Neural cell (in vitro differentiated cells): ENCODE measurements at regions not wholly inside any gene's neighbourhood (a gene's known extent, or its start where the extent isn't known, plus 50 kb on each side); places are given as distances from the start of the nearest gene placed in this dataset.
"Not testable (repeated sequence)": the region's sequence is repeated elsewhere in the genome, so short reads cannot be mapped to it uniquely, and the experiment has no call there.

ENCODE experiments used
- H2AFZ ChIP-seq: fragments of 200-600, 300-800 bp; sonication (generic), shearing (Covaris generic); 2 replicates; pipeline ENCODE4 v1.6.0; 2014; ENCODE audit warnings: low read depth, mild to moderate bottlenecking, antibody characterized with exemption, low read length, moderate library complexity
- H3F3A ChIP-seq: fragments of 200-600 bp; shearing (Covaris generic); 2 replicates; pipeline ENCODE4 v1.6.1; 2016; ENCODE audit warnings: mild to moderate bottlenecking, moderate library complexity, mixed read lengths, antibody characterized with exemption, low read length; ENCODE audit not compliant: insufficient read depth, poor library complexity, severe bottlenecking
- H3K27ac ChIP-seq: fragments of 200-600, 300-800 bp; sonication (generic), shearing (Covaris generic); 2 replicates; pipeline ENCODE4 v1.5.1; 2014; ENCODE audit warnings: mild to moderate bottlenecking, low read length, moderate library complexity
- H3K27me3 ChIP-seq: fragments of 300-800, 200-600 bp; sonication (generic), shearing (Covaris generic); 2 replicates; pipeline ENCODE4 v1.6.0; 2014; ENCODE audit warnings: mild to moderate bottlenecking, low read depth, low read length, moderate library complexity; ENCODE audit not compliant: insufficient read depth
- H3K36me3 ChIP-seq: fragments of 300-800, 200-600 bp; sonication (generic), shearing (Covaris generic); 2 replicates; pipeline ENCODE4 v1.5.1; 2014; ENCODE audit warnings: mild to moderate bottlenecking, antibody characterized with exemption, low read length, moderate library complexity; ENCODE audit not compliant: insufficient read depth
- H3K4me2 ChIP-seq: fragments of 300-800, 200-600 bp; sonication (generic), shearing (Covaris generic); 2 replicates; pipeline ENCODE4 v1.6.0; 2014; ENCODE audit warnings: mild to moderate bottlenecking, low read length
- H3K4me3 ChIP-seq: fragments of 300-800, 200-600 bp; sonication (generic), shearing (Covaris generic); 2 replicates; pipeline ENCODE4 v1.5.1; 2014; ENCODE audit warnings: mild to moderate bottlenecking, low read length, moderate library complexity
- H3K79me2 ChIP-seq: fragments of 200-600 bp; shearing (Covaris generic); replicated peaks from 2 replicates; pipeline ENCODE4 v1.6.0; 2014; ENCODE audit warnings: mild to moderate bottlenecking, low read length, moderate library complexity; ENCODE audit not compliant: insufficient read depth
- H3K9ac ChIP-seq: fragments of 300-800, 200-600 bp; sonication (generic), shearing (Covaris generic); 2 replicates; pipeline ENCODE4 v1.6.1; 2016; ENCODE audit warnings: mild to moderate bottlenecking, low read length, mixed read lengths
- H3K9me2 ChIP-seq: fragments of 200-600 bp; shearing (Covaris generic); 2 replicates; pipeline ENCODE4 v1.6.1; 2016; ENCODE audit warnings: mild to moderate bottlenecking, low read length, mixed read lengths; ENCODE audit not compliant: insufficient read depth
- H3K9me3 ChIP-seq: fragments of 200-600, 300-800 bp; sonication (generic), shearing (Covaris generic); 2 replicates; pipeline ENCODE4 v1.6.1; 2016; ENCODE audit warnings: mild to moderate bottlenecking, mixed run types, low read length, moderate library complexity, mixed read lengths
- H4K20me1 ChIP-seq: fragments of 200-600 bp; shearing (Covaris generic); 2 replicates; pipeline ENCODE4 v1.6.1; 2016; ENCODE audit warnings: mild to moderate bottlenecking, mixed run types; ENCODE audit not compliant: insufficient read depth
- CTCF ChIP-seq: fragments of 450-650 bp; IDR thresholded peaks from 2 replicates; pipeline ENCODE4 v1.5.1; 2014; ENCODE audit warnings: antibody characterized with exemption, mild to moderate bottlenecking, moderate library complexity; ENCODE audit not compliant: poor library complexity, severe bottlenecking
- EP300 ChIP-seq: fragments of 450-650 bp; conservative IDR thresholded peaks from 2 replicates; pipeline ENCODE4 v1.6.1; 2014; ENCODE audit warnings: antibody characterized with exemption, mild to moderate bottlenecking, moderate library complexity; ENCODE audit not compliant: poor library complexity, severe bottlenecking
- EZH2 ChIP-seq: fragments of 200-600, 300-800 bp; shearing (Covaris generic), sonication (generic); IDR thresholded peaks from 2 replicates; pipeline ENCODE4 v1.6.1; 2014; ENCODE audit warnings: antibody characterized with exemption, low read length, borderline replicate concordance, mild to moderate bottlenecking; ENCODE audit not compliant: insufficient read depth, poor library complexity, severe bottlenecking
- MXI1 ChIP-seq: fragments of 450-650 bp; conservative IDR thresholded peaks from 2 replicates; pipeline ENCODE4 v1.6.1; 2014; ENCODE audit warnings: antibody characterized with exemption, mild to moderate bottlenecking; ENCODE audit not compliant: poor library complexity, severe bottlenecking
- POLR2AphosphoS5 ChIP-seq: IDR thresholded peaks from 2 replicates; pipeline ENCODE4 v1.6.1; 2012
- RAD21 ChIP-seq: fragments of 450-650 bp; conservative IDR thresholded peaks from 2 replicates; pipeline ENCODE4 v1.6.1; 2014; ENCODE audit warnings: antibody characterized with exemption, mild to moderate bottlenecking, moderate library complexity
- REST ChIP-seq: IDR thresholded peaks from 2 replicates; pipeline ENCODE4 v1.6.1; 2012; ENCODE audit warnings: borderline replicate concordance
- SMC3 ChIP-seq: fragments of 450-650 bp; conservative IDR thresholded peaks from 2 replicates; pipeline ENCODE4 v1.6.1; 2014; ENCODE audit warnings: antibody characterized with exemption, mild to moderate bottlenecking, moderate library complexity; ENCODE audit not compliant: poor library complexity
- TAF1 ChIP-seq: IDR thresholded peaks from 2 replicates; pipeline ENCODE4 v1.6.1; 2012; ENCODE audit warnings: low read depth

DNA sequence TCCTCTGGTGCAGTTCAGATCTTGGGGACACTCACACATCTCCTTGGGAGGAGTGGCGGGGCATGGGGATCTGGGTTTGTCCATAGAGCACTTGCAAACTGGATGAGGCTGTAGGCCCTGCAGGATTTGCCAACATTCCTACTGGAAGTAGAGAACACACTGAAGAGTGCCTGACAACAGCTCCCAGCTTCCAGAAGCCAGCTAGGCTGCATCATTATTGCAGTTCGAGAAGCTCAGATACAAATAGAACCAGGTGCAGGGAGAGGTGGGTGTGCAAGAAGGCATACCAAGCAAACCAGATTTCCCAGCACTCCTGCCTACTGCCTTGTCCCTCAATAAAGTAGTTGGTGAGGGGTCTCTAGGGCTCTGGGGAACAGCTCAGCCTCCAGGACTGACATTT lies 52.5 kb downstream of the RHOB start:
- TF ChIP-seq SMC3 (no peak), CTCF (no peak), REST (no peak), TAF1 (no peak), EP300 (no peak)
- H3K4me2 ChIP-seq: no peak overlapping the region

GRCh38 chr2:20501974-20502373 lies 55.1 kb downstream of the RHOB start:
- H3K79me2 ChIP-seq: no peaks in the 10 kb centered on the region
- TF ChIP-seq POLR2AphosphoS5 (no peak), REST (no peak), TAF1 (no peak), EP300 (no peak), EZH2 (no peak), SMC3 (no peak), MXI1 (no peak), CTCF (no peak), RAD21 (no peak)
- no peaks in the 10 kb centered on the region for H3F3A ChIP-seq
- no peak overlapping the region for H3K27ac ChIP-seq
- no peak overlapping the region for H3K9ac ChIP-seq
- H3K4me2 ChIP-seq: no peak overlapping the region
- no peaks in the 10 kb centered on the region for H3K9me3 ChIP-seq
- H3K27me3 ChIP-seq: no peaks in the 10 kb centered on the region
- H3K4me3 ChIP-seq: no peak overlapping the region
- H2AFZ ChIP-seq: no peak overlapping the region
- H3K9me2 ChIP-seq: no peaks in the 10 kb centered on the region
- no peaks in the 10 kb centered on the region for H3K36me3 ChIP-seq
- no peaks in the 10 kb centered on the region for H4K20me1 ChIP-seq

More for the DNA sequence above, 52.5 kb downstream of the RHOB start:
- H3K9me3 ChIP-seq: no peaks in the 10 kb centered on the region
- no peaks in the 10 kb centered on the region for H3F3A ChIP-seq
- no peak overlapping the region for H3K4me3 ChIP-seq
- H3K9me2 ChIP-seq: no peaks in the 10 kb centered on the region
- no peaks in the 10 kb centered on the region for H3K79me2 ChIP-seq
- H3K27ac ChIP-seq: no peak overlapping the region
- no peaks in the 10 kb centered on the region for H4K20me1 ChIP-seq
- H2AFZ ChIP-seq: no peak overlapping the region
- H3K27me3 ChIP-seq: no peaks in the 10 kb centered on the region
- H3K9ac ChIP-seq: no peak overlapping the region
- no peaks in the 10 kb centered on the region for H3K36me3 ChIP-seq

- not testable (repeated sequence) for H3K36me3 ChIP-seq, H3K27ac ChIP-seq, H3K4me3 ChIP-seq, H3K27me3 ChIP-seq, H3K9ac ChIP-seq, H3K79me2 ChIP-seq, H3K9me2 ChIP-seq, H3F3A ChIP-seq, H2AFZ ChIP-seq, H3K4me2 ChIP-seq, H4K20me1 ChIP-seq, H3K9me3 ChIP-seq
Observed at GRCh38 chr2:20502496-20502895, 55.6 kb downstream of the RHOB start.
